Colon (tissue), 2 donors: ENCODE measurements at regions not wholly inside any gene's neighbourhood (a gene's known extent, or its start where the extent isn't known, plus 50 kb on each side); places are given as distances from the start of the nearest gene placed in this dataset.

Experiments
- FAIRE-seq: peaks from 2 replicates; lab custom pipeline; 2012; peaks lifted over from hg19 to GRCh38; lab: Jason Lieb, UNC
- donor health status: control.
- donor health status: control.

DNA sequence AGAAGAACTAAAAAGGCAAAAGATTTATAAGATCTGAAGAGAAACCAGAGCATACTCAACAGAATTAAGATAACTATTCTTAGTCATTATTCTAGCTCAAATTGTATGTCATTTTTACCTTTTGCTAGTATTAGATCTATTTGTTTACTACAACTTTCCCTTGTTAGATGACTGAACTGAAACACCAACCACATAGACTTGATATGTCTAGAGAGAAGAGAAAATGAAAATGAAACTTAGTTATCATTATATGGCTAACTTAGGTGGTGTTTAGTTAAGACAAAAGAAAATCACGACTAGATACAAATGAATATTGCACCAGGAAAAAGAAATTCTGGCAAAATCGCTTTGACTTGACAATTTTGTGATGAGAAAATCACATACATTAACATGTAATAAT is 690.8 kb downstream of the PCDH18 start:
- FAIRE-seq: no peak

DNA sequence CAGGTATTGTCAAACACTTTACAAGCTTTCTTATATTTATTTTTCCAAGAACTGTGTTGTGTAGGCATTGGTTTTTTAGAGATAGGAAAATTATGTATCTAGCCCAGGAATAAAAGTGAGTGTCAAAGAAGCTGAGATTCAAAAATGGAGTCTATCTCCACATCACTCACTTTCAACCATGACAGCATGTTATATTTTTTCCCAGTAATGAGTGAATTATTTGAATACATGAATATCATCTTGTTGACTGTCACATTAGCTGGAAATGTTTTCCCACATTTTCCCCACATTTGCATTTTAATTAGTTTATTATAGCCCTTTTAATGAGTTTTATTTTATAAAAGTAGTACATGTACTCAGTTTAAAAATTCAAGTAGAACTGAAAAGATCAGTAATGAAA is 693.7 kb downstream of the PCDH18 start:
- no peak for FAIRE-seq

DNA sequence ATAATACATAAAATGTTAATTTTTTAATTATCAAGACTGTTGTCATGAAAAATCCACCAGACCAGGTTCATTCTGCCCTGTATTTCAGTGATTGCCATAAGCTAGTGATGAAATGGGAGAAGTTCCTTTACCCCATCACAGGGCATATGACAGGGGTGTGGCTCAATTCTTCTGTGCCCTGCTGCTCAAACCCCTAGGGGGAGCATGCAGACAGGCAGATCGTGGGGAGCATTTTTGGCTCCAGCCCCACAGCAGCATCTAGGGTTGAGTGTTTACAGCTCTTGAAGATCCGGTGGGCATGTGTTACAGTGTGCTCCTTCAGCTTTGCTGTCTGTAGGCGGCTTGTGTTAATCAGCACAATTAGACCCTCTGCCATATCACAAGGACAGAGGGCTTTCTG is 700.7 kb downstream of the PCDH18 start:
- no peak for FAIRE-seq

DNA sequence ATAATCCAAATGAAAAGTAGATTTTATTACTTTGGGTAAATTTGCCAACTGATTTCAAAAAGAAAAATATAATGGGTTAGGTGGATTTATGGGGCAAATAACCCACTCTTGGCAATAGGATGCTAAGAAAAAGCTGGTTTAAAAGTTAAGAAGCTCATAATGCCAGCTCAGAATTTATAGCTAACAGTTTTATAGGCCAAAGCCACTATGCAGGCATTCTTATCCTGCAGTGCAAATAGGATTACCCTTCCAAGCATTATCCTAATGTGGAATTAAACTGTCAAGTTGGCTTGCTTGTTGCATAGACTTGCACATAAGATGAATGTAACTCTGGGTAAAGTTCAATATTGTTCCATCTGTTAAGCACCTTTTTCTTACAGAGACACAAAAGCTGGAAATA is 703.0 kb downstream of the PCDH18 start:
- no peak for FAIRE-seq

DNA sequence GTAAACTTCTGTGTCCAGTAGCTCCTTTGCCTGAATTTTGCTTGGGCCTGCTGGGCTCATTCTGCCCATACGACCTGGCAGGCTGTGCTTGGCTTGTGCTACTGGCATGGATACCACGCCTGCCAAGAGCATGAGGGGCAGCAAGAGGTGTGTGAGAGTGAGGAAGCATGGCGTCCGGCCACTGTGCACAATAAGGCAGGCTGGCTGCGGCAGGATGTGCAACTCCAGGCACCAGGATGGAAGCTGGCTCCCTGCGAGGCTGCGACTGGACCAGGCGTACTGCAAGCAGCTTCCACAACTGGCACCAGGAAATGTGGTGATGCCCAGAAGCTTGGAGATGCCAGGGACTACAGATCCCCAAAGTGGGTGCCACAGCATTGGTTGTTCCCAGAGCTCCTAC is 709.3 kb downstream of the PCDH18 start:
- no peak for FAIRE-seq

DNA sequence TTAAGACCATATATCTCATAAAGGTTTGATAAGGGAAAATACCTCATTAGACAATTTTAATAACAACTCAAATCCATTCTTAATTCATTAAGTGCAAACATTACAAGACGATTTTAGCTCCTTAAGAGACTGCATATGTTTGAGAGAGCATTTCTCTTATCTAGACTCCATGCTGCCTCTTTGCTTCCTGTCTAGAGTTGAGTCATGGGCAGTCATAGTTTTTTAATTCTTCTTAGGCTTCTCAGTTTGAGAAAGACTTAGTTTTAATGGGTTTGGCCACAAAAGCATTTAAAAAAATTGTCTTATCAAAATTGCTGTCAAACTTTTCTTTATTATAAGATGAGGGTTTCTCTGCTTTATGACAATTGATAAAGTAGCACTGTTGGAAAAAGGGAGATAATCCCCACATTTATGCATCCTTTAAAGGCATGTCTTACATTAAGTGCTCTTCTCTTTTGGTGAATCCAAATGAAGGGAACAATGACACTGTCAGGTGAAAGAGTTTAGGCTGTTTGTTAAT is 713.4 kb downstream of the PCDH18 start:
- FAIRE-seq: no peak

DNA sequence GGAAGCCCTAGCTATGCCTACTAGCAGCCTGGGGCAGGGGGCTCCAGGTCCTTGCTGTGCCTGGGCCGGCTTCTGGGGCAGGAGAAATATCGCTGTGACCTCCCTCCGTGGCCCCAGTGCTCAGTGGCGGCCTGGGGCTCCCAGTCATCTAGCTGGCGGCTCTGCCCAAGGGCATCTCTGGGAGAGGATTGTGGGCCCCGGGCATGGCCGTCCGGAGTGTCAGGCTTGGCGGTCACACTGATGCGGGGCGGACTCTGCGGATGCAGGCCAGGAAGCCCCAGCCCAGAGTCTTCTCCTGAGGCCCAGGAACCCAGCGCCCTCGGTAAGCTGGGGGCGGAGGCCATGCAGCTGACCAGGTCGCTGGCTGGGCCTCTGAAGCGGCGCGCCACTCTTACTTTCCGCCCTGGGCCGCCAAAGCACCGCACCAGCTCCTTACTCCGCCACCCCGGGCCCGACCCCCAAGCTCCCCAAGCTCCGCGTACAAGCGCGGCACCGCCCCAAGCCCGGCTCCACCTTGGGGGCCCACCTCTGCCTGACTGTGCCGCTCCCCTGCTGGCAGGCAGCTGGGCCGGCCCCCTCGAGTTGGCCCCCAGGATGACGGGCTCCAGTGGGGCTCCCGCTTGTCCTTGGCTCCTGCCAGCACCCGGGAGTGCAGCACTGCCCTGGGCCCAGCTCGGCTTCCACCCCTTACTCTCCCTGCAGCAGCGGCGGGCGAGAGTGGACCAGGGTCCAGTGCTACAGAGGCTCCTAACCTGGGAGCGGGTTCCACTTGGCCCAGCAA is 720.0 kb downstream of the PCDH18 start:
- FAIRE-seq: no peak

DNA sequence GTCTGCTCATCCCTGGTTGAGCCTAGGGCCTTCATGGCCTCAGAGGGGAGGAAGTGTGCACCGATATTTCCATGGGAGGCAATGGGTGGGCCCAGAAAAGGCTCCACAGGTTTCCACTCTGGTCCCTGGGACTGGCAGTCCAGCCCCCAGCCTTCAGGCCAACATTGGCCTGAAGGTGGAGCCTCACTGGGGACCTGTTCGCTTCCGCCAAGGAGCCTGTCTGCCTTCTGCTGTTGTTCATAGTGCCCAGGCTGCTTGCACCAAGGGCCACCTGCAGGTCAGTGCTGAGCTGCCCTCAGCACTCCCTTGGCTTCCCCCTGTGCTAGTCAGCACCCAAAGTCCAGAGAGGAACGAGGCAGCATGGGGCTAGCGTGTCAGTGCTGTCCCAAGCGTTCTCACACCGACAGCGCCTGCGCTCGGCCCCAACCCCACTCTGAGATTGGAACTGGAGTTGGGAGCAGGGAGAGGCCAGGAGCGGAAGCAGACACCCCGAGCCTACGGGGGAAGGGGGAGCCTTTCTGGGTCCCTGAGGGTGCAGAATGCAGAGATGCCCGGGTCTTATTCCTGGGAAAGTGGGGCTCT is 720.7 kb downstream of the PCDH18 start:
- no peak for FAIRE-seq

DNA sequence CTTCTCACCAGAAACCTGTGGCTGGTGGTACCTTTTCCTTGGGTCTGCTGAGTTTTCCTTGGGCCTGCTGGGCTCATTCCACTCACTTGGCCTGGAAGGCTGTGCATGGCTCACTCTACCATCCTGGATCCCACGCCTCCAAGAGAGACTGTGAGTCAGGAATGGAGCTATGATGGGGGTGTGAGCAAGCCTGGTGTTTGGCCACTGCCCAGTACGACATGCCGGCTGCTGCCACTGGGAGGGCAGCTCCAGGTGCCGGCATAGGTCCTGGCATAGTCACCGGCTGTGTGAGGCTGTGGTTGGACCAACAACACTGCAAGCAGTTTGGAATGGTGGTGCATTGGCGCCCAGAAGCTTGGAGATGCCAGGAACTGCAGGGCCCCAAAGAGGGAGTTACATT is 721.7 kb downstream of the PCDH18 start:
- FAIRE-seq: no peak

DNA sequence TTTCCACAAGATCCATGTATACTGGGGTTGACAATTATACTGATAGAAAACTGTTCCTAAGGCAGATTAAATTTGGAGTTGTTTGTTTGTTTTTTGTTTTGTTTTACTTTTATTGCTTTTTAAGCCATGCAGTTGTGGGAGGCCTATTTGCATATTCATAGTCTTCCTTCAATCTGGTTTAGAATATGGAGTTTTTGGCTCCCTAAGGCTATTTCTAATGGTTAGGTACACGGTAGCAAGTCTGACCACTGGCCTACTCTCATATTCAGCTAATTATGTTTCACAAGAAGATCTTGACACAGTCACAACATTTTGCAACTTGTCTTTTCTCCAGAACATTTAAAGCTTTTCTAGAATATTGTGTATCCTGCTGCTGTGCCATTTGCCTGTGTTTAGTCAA is 725.5 kb downstream of the PCDH18 start:
- FAIRE-seq: no peak

DNA sequence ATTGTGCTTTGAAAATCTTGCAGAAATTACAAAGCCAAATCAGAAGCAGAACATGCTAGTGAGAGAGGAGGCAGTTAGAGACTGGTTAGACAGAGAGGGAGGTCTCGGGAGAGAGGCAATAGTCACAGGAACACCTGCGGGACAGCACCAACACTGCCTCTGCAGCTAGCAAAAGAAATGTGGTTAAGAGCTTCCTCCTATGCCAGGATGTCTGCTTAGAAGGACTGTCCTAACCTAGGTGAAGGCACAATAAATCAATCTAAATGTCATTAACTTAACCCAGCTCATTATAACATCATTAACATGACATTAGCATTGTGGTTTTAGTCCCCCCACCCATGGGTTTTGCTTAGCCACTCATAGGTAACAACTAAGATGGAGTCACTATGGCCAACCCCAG is 726.7 kb downstream of the PCDH18 start:
- FAIRE-seq: no peak

DNA sequence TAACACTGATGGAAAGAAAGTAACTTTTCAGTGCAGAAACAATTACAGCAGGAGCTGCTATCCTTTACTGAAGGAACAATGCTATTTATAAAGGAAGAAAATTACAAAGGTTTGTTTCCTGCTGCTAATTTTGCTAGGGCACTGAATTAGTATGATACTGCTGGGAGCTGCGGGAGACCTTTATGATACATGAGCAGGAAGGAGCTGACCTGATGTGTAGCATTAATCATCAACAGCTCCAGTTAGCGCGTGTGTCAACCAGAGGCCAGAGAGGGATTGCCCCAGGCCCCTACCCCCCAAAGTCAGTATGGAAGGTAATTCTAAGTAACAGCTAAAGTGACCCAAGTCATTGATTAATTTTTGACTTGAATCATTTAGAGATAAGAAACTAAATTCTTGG is 728.9 kb downstream of the PCDH18 start:
- no peak for FAIRE-seq

DNA sequence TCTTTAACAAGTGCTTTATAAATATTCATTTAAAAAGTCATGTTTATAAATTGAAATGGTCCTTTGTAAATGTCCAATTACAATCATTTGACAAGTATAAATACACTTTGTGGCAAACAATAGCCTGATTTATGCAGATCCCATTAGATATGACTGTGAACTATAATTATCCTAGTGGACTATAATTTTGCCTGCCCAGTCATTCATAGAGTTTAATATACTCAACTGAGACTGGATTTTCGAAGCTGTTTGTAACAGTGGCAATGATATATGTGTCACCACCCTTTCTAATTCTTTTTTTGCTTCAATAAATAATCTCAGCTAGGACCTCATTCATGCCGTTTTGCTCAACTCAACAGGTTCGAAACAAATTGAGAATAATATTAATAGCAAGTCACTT is 732.0 kb downstream of the PCDH18 start:
- no peak for FAIRE-seq

DNA sequence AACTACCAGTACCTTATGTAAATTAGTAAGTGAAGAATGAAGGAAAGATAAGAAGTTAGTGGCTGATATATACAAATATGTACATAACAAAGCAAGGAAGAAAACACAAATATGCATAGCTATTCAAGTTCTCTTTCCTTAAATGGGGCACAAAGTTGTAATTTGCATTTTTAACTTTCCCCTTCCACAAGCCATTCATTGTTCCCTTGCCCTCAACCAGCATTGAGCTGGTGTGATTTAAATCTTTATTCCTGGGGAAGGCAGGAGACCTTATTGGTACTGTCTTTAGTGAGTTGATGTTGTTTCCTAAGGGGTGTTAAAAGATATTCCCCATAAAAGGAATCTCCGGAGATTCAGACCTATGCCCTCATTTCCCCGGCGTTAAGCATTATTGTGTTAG is 735.3 kb downstream of the PCDH18 start:
- FAIRE-seq: no peak

DNA sequence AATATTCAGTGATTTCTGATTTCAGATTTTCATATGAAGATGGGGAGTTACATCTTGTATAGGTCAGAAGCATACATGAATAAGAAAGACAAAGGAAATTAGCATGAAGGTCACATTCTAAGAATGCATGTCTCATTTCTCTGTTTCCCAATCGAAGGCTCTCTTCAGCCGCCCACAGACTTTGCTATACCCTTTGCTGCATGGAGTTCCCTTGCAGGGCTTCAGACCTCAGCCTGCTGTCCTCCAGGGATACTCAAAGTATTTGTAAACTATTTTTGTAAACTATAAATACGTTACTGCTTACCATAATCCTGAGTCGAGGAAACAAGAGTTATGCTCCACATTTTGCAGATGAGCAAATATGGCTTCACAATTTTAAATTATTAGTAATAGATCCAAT is 738.4 kb downstream of the PCDH18 start:
- FAIRE-seq: no peak

DNA sequence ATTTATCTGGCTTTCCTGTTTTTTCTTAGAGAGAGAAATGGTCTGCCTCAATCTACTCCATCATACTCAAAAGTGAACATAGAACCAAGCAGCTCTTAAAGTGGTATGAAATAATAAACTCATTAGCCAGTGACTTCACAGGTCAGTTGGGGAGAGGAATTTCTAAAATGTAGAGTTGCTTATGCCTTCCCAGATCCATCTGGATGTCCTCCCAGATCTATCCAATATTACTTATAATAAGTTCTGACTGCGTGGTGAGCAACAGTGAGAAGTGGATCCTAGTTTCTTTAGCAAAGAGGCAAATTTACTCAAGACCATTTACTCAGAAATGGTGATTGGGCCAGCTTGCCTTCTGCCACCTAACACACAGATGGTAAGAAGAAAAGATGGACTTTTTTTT is 748.0 kb downstream of the PCDH18 start:
- FAIRE-seq: no peak

DNA sequence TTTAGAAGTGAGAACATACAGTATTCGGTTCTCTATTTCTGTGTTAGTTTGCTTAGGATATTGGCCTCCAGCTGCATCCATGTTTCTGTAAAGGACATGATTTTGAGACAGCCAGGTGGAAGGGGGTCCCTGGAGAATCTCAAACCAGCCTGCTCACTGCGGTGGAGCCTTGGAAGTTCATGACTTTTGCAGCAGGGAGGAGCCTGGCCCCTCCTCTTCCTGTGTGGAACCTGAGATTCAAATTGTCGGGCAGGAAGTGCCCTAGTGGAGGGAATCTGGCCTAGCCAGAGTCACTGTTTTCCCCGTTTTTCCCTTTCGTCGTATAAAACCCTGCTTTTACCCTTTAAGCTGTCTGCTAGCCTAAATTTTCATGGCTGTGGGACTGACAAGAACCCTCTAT is 762.6 kb downstream of the PCDH18 start:
- FAIRE-seq: no peak

DNA sequence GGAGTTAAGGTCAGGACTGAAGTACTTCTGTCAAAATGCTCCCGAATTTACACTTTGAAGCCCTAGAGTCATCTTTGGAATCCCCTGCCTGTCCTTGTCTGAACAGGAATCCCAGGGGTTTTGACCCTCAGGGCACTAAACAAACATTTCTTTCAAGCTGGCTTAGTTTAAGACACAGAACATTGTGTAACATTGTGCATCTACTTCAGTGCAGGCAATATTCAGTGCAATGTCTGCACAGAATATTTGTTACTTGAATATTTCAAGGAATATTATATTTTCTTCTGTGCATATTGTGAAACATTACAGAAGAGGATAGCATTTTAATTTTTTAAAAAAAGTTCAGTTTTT is 763.4 kb downstream of the PCDH18 start:
- no peak for FAIRE-seq

DNA sequence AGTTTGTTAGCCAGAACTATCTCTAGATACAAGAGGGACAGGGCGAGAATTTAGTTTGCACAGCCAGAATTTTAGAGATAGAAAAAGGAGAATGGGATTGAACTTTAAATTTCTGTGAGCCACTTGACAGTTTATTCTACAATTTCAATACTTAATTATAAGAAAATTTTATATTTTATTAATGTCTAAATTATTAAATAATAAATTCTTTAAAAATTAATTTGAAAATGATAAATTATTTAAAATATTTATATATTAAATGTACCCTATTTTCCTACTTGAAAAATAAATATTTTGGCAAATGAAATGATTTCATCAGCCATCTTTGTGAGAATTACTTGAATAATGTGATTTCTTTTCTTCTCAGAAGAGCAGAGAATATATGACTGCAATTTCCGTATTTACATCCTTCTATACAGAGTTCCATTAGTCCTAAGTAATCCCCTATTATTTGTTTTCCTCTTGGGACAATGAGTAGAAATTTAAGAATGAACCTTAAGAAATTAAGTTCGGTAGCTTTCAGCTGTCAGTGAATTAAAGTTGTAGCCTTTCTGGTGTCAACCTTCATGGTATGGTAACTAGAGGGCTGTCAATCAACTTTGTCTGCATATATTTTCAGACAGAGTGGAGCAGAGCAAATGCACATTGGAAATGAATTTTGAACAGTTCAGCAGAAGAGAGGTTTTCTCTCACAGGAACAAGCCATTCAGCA is 763.9 kb downstream of the PCDH18 start:
- FAIRE-seq: peak; percentile 45

DNA sequence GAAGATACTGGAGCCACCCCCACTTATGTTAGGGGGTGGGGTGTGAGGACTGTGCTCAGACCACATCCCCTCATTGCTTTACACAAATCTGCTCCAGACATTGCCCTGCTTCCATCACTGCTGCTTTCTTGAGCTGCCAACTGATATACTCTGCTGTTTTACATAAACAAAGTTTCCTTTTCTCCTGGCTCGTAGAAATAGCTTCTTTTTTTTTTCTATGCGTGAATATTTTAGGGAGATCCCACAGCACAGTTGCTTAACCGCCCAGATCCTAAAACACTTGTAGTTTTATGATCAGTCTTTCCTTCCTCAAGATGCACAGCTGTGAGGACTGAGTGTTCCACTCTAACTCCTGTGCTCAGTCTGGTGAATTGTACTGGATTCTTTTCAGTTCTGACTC is 768.4 kb downstream of the PCDH18 start:
- no peak for FAIRE-seq

DNA sequence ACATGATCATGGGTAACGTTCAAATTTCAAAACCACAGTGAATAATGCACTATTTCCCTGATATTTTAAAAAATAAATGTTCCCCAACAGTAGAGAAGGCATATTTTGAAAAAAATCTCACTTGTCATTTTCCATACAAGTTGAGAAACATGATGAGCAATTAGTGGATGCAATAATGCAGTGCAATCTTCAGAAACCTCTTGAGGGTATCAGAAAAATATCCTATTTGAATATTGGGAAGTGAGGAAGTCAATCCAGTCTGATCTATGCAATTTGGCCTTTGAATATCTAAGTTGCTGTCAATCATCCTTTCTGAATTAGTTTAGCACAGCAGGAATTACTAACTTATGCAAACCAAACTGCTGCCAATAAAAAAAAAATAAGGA is 776.8 kb downstream of the PCDH18 start:
- no peak for FAIRE-seq

DNA sequence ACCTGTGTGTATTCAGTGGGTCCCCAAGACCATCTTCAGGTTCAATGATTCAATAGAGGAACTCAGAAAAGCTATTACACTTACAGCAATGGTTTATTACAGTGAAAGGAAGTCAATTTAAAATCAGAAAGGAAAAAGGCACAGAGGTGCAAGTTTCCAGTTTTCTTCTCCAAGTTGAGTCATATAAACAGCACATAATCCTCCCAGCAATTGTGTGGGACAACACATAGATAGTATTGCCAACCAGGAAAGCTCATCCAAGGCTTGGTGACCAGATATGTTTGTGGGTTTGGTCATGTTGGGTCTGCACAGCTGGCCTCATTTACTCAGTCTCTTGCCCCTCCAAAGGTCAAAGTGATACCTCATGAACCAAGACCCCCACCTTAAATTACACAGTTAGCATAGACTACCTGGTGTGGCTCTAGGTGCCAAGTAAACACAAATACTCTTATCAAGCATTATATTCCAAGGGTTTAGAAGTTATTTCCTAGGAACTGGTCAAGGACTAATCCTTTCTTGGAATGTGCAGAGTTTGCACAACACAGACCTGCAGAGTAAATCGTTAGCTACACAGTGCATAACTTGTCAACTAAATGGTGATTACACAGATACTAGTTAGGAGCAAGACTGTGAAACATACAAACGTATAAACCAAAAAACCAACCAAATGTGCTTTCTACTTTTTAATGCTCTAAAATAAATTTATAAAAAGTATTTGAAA is 777.3 kb downstream of the PCDH18 start:
- FAIRE-seq: no peak

DNA sequence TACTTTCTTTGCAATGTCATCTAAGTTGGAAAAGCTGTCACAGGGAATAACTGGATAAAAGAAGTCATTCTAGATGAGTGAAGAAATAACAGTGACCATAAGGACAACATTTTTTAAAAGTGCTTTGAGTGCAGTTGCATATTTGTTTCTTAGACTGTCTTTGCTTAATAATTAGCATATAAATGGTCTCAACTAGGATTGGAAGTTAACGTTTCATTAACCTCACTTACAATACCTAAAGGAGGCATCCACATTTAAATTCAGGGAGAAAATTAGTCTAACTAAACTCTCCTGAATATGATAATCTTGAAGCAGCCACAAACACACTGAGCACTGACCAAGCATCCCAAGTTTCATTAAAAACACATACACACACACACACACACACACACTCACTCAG is 780.7 kb downstream of the PCDH18 start:
- no peak for FAIRE-seq
